Astrocyte (in vitro differentiated cells and primary cell): ENCODE measurements at regions not wholly inside any gene's neighbourhood (a gene's known extent, or its start where the extent isn't known, plus 50 kb on each side); places are given as distances from the start of the nearest gene placed in this dataset.

Experiments used
- CTCF ChIP-seq: IDR thresholded peaks from 2 replicates; pipeline ENCODE4 v1.5.1; 2011; ENCODE audit warnings: low read depth, mild to moderate bottlenecking, inconsistent platforms, low read length, moderate library complexity; ENCODE audit not compliant: insufficient read depth
- EZH2 ChIP-seq: IDR thresholded peaks from 2 replicates; pipeline ENCODE4 v1.6.1; 2012; ENCODE audit warnings: mild to moderate bottlenecking, low read length, inconsistent platforms; ENCODE audit not compliant: insufficient read depth

GRCh38 chr4:129901205-129901604 lies 805.3 kb downstream of the C4orf33 start:
- TF ChIP-seq CTCF (no peak), EZH2 (no peak)
